C1 segment of cervical spinal cord (tissue), 14 donors: ENCODE measurements at regions not wholly inside any gene's neighbourhood (a gene's known extent, or its start where the extent isn't known, plus 50 kb on each side); places are given as distances from the start of the nearest gene placed in this dataset.
"Not testable (repeated sequence)": the region's sequence is repeated elsewhere in the genome, so short reads cannot be mapped to it uniquely, and the experiment has no call there.

Experiments
- DNase-seq, 14 donors: peaks; one replicate each; lab custom pipeline; 2025; lab: John Stamatoyannopoulos, UW

- not testable (repeated sequence) for DNase-seq
These were observed 802.0 kb upstream of the FAM174A start for GRCh38 chr5:99733146-99733545.

GRCh38 chr5:99730653-99731052 lies 801.8 kb upstream of the CHD1 start:
- DNase-seq: not testable (repeated sequence)

DNA sequence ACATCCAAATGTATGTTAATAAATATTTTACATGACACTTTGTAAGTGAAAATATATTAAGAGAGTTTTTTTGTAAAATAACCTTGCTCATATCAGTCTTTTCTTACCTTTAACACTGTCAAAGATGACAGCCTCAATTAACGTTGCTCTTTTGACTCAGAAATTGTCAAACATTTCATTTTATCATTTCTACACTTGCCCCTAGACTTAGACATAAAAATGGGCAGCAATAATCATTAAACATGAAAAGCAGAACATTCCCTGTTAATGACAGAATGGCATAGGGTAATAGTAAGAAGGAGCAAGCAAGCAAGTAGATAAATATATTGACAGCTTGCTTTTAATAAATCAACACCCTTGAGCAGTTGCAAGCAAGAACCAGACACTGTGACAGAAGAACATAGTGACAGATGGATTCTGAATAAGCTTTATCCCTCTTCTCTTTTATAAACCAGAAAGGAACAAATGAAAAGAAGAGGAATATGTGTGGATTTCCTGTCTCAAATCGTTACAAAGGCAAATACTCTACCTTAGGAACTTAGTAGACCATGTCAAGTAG lies 796.0 kb upstream of the CHD1 start:
- no peak for DNase-seq

GRCh38 chr5:99721506-99721905 lies 792.7 kb upstream of the CHD1 start:
- no peak for DNase-seq

DNA sequence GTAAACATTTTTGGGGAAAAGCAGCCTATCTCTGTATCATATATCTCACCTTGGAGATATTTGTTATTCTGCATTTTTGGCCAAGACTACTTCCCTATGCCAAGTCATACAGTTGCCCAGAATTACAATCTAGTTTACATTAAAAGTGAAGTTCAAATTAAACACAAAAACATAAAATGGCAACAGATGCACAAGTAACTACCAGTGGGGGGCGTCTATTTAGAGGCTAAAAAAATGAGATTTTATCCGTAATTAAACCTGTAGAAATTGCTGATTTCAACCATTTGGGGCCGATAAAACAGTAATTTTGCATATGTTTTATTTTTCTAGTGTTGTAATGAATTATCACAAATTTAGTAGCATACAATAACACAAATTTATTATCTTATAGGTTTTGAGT lies 787.1 kb upstream of the CHD1 start:
- no peak for DNase-seq

DNA sequence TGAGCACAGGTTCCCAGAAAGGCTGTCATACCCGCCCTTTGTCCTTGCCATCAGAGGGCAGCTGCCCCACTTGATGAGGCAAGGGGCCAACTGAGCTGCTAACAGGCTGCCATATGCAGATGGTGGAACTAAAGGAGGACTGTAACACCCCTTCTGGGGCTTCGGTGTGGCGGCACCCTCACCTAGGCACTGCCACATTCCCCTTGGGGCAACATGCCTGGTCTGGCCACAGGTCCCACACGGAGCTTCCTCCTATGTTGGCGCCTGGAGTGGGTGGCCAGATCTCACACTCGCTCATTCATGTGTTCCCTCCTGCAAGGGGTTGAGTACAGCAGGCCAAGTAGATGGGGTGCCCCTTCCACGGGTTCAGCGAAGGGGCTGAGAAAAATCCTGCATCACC lies 777.4 kb upstream of the CHD1 start:
- no peak for DNase-seq

- DNase-seq: no peak
These were observed 773.8 kb upstream of the CHD1 start for GRCh38 chr5:99702565-99702964.

- no peak for DNase-seq
These were observed 766.1 kb upstream of the CHD1 start for GRCh38 chr5:99694884-99695283.

DNA sequence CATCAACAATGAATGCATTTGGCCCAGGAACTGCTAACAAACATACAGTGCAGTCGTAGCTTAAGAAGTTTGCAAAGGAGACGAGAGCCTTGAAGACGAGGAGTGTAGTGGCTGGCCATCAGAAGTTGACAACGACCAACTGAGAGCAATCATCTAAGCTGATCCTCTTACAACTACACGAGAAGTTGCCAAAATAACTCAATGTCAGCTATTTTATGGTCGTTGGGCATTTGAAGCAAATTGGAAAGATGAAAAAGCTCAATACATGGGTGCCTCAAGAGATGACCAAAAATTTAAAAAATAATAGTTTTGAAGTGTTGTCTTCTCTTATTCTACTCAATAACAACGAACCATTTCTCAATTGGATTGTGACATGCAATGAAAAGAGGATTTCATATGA lies 757.7 kb upstream of the CHD1 start:
- no peak for DNase-seq

GRCh38 chr5:99675974-99676373 lies 747.2 kb upstream of the CHD1 start:
- no peak for DNase-seq

DNA sequence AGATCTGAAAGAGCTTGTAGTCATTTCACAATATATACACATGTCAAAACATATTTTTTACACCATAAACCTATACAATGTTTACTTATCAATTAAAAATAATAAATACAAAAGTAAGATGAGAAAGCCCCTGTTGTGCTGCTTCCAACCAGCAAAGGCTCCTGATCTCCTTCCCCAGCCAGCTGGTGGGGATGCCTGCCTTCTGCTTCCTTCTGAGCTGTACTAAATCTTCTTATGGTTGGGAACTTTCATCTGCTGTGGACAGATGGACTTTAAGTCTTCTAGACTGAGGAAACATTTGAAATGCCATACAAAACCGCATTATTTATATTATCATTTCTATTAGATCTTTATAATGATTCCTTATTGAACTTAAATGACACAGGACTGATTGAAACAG lies 745.3 kb upstream of the CHD1 start:
- DNase-seq: no peak

DNA sequence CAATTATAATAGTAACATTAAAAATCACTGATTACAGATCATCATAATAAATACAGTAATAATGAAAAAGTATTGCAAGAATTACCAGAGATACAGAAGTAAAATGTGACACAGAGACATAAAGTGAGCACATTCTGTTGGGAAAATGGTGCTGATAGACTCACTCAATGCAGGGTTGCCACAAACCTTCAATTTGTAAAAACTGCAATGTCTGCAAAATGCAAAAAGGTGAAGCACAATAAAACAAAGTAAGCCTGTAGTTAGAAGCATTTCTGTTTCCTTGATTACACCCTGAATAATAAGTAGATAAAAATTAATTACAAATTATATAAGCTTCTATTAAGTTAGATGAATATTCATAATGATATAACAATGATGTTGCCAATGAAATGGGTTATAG lies 736.2 kb upstream of the CHD1 start:
- DNase-seq: no peak

- no peak for DNase-seq
These were observed 722.5 kb upstream of the CHD1 start for GRCh38 chr5:99651298-99651697.

DNA sequence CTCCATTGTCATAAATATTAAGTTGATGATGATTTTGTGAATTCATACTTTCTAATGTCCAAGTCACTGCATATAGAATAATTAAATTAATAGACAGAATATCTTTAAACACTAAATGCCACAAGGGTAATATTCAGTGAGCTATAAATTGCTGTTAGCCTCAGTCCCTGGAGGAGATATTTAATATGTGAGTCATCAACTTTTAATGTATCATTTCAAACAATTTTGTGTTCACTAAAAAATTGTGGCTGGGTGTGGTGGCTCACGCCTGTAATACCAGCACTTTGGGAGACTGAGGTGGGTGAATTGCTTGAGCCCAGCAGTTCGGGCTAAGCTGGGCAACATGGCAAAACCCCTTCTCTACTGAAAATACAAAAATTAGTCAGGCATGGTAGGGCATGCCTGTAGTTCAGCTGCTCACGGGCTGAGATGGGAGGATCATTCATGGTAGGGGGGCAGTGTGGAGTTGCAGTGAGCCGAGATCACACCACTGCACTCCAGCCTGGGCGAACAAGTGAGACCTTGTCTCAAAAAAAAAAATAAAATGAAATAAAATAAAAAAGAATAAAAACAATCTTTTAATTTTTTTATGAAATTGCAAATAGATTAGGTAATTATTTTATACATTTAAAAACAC lies 717.3 kb upstream of the CHD1 start:
- no peak for DNase-seq

GRCh38 chr5:99644822-99645221 lies 716.0 kb upstream of the CHD1 start:
- no peak for DNase-seq

DNA sequence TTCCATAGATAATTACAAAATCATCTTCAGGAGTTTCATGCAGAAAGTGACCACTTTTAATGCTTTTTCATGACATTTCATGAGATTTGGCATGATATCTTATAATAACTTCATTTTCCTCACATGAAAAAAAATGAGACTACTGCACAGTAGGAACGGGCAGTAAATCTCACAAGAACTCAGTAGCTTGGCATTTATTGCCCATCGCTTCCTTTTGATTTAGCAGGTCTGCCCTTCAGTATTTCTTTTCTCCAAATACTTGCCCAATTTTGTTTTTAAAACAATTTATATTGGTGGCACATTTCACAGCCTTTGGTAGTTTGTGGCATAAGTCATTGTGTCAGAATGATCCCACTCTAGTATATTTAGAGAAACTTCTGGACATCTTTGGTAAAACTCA lies 711.8 kb upstream of the CHD1 start:
- no peak for DNase-seq

GRCh38 chr5:99639905-99640304 lies 711.1 kb upstream of the CHD1 start:
- DNase-seq: no peak

DNA sequence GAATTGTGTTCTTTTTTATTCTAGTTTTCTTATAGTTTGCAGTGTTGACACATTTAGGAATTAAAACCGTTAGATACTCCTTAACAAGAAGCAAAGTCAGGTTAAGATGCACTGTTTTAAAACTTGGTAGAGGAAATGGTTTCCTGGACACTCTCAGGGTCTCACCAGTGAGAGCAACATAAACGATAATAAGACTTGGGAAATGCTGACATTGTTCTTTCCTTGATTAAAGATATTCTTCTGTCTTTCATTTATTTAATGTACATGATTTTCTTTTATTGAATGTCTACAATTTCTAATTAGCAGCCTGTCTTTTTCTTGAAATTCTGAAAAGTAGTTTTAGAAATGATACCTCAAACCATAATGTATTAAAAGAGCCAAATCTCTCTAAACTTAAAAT lies 707.9 kb upstream of the CHD1 start:
- no peak for DNase-seq

- DNase-seq: no peak
These were observed 693.2 kb upstream of the CHD1 start for GRCh38 chr5:99621772-99622681.

DNA sequence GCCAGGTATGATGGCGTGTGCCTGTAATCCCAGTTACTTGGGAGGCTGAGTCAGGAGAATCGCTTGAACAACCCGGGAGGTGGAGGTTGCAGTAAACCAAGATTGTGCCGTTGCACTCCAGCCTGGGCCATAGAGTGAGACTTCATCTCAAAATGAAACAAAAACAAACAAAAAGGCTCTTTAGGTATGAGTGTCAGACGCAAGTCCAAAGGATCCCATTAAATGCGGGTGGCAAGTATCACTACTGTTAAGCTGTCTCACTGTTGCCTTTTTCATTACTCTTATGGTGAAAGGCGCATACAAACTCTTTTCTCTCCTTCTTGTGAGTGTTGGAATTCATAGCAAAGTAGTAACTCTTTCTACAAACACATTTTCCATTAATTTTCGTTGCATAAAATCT lies 688.5 kb upstream of the CHD1 start:
- no peak for DNase-seq

DNA sequence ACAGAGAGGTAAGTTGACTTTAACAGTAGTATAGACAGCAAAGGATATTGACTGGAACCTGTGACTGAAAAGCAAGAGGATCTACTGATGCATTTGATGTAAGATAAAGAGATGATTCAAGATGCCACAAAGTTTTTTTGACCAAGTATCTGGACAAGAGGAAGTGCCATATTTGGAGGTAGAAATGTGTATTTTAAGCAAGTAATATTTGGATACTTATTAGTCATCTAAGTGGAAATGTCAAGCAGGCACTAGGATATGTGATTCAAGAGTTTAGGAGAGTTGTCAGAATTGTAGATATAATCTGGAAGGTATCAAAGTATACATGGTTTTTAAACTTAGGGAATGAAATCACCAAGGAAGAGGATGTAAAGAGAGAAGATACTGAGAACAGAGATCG lies 686.1 kb upstream of the CHD1 start:
- no peak for DNase-seq

- no peak for DNase-seq
These were observed 678.3 kb upstream of the CHD1 start for GRCh38 chr5:99607124-99607523.

- no peak for DNase-seq
These were observed 677.1 kb upstream of the CHD1 start for GRCh38 chr5:99605904-99606303.
